ENCODE measurements at regions not wholly inside any gene's neighbourhood (a gene's known extent, or its start where the extent isn't known, plus 50 kb on each side); places are given as distances from the start of the nearest gene placed in this dataset.

GRCh38 chr15:39447346-39447745 lies 133.5 kb upstream of the THBS1 start:
- TF ChIP-seq CTCF (IDR thresholded peaks at IDR 0.05), result no peak
- TF ChIP-seq REST (IDR thresholded peaks at IDR 0.05; ENCODE audit: insufficient read depth in 1 of 2, low read depth in 2 of 2, low read length in 1 of 2), result no peak
- no peak for TF ChIP-seq POLR2AphosphoS5 (IDR thresholded peaks at IDR 0.05; ENCODE audit: low read depth, low read length)
- no peak for TF ChIP-seq TCF7L2 (IDR thresholded peaks at IDR 0.05; ENCODE audit: low read depth, low read length)
- TF ChIP-seq SIN3A (IDR thresholded peaks at IDR 0.05; ENCODE audit: borderline replicate concordance, insufficient read depth, low read depth, low read length), result no peak

Measured in Panc1 (cell line).